Testis (tissue), 2 donors: ENCODE measurements at regions not wholly inside any gene's neighbourhood (a gene's known extent, or its start where the extent isn't known, plus 50 kb on each side); places are given as distances from the start of the nearest gene placed in this dataset.
A peak's percentile ranks its signal among the peaks of the same experiment; 100 is the strongest.

ENCODE experiments used
- DNase-seq: peaks from one replicate; pipeline ENCODE4 v3.0.0-alpha.2; 2019
- H3K27ac ChIP-seq, 2 donors: fragments of 200-600 bp; sonication (generic); one replicate each; pipeline ENCODE4 v1.5.1; 2019
- H3K27me3 ChIP-seq: fragments of 200-600 bp; sonication (generic); one replicate; pipeline ENCODE4 v1.5.1; 2019
- H3K36me3 ChIP-seq: fragments of 200-600 bp; sonication (generic); one replicate; pipeline ENCODE4 v1.5.1; 2017; ENCODE audit warnings: low read depth; ENCODE audit errors: missing control alignments
- H3K4me1 ChIP-seq: fragments of 200-600 bp; sonication (generic); one replicate; pipeline ENCODE4 v1.5.1; 2019
- H3K4me3 ChIP-seq, 2 donors: fragments of 200-600 bp; sonication (generic); one replicate each; pipeline ENCODE4 v1.5.1; 2017 to 2019
- H3K9me3 ChIP-seq: fragments of 200-600 bp; sonication (generic); one replicate; pipeline ENCODE4 v1.5.1; 2017
- CTCF ChIP-seq, 3 experiments: fragments of 450-650 bp in 2 of 3; fragments of 200-600 bp in 1 of 3; sonication (generic) in 1 of 3; IDR thresholded peaks; one replicate each; pipeline ENCODE4 v1.5.1; 2016 to 2019; ENCODE audit warnings: antibody characterized with exemption in 3 of 3, mild to moderate bottlenecking in 2 of 3, moderate library complexity in 1 of 3
- POLR2A ChIP-seq: fragments of 450-650 bp; IDR thresholded peaks from one replicate; pipeline ENCODE4 v1.6.1; 2017; ENCODE audit warnings: antibody characterized with exemption, mild to moderate bottlenecking, moderate library complexity
- WGBS, 2 donors: methylation state at CpG; one replicate each; pipeline ENCODE4 v1.1.5; 2018; 5-methylcytosine and 5-hydroxymethylcytosine counted together
- intact Hi-C: fragments of 100-400 bp; cut with DNase I; formaldehyde crosslinking; loops from one replicate; pipeline ENCODE4 v1.15.1; 2023; ENCODE audit warnings: low total_unique reads

- no peak overlapping the region for H3K4me3 ChIP-seq
- TF ChIP-seq CTCF (IDR thresholded peaks at IDR 0.05) (no peak), POLR2A (no peak)
- no peak for DNase-seq
- H3K9me3 ChIP-seq = no peaks in the 10 kb centered on the region
- H3K36me3 ChIP-seq = no peaks in the 10 kb centered on the region
- WGBS, 2 donors = 85 to 100% methylated on average over 1 of the region's 1 CpG
- H3K4me1 ChIP-seq = no peaks in the 10 kb centered on the region
- no peaks in the 10 kb centered on the region for H3K27me3 ChIP-seq
- intact Hi-C loops = no loop called here
- no peak overlapping the region for H3K27ac ChIP-seq
Measured at GRCh38 chrX:112967341-112967740, 126.7 kb upstream of the AMOT start.

GRCh38 chrX:112961981-112962380, 121.3 kb upstream of the AMOT start:
- H3K4me1 ChIP-seq = no peaks in the 10 kb centered on the region
- H3K36me3 ChIP-seq = no peaks in the 10 kb centered on the region
- no peak overlapping the region for H3K4me3 ChIP-seq
- intact Hi-C loops = no loop called here
- no peaks in the 10 kb centered on the region for H3K27me3 ChIP-seq
- no peaks in the 10 kb centered on the region for H3K9me3 ChIP-seq
- H3K27ac ChIP-seq = no peak overlapping the region
- DNase-seq = peak; percentile 37
- TF ChIP-seq CTCF (IDR thresholded peaks at IDR 0.05) = no peak
- TF ChIP-seq POLR2A = no peak

- H3K4me1 ChIP-seq = no peaks in the 10 kb centered on the region
- 60 to 67% methylated on average over 2 of the region's 2 CpGs for WGBS, 2 donors
- intact Hi-C loops = no loop called here
- no peaks in the 10 kb centered on the region for H3K27me3 ChIP-seq
- no peak overlapping the region for H3K4me3 ChIP-seq
- TF ChIP-seq CTCF (IDR thresholded peaks at IDR 0.05) (no peak), POLR2A (no peak)
- no peak overlapping the region for H3K27ac ChIP-seq
- H3K9me3 ChIP-seq = no peaks in the 10 kb centered on the region
- no peaks in the 10 kb centered on the region for H3K36me3 ChIP-seq
- no peak for DNase-seq
Measured at GRCh38 chrX:112947981-112948615, 107.5 kb upstream of the AMOT start.

- intact Hi-C loops = no loop called here
- no peak overlapping the region for H3K27ac ChIP-seq
- H3K9me3 ChIP-seq = no peaks in the 10 kb centered on the region
- H3K27me3 ChIP-seq = no peaks in the 10 kb centered on the region
- WGBS, 2 donors = 88 to 100% methylated on average over 1 of the region's 1 CpG
- H3K4me1 ChIP-seq = no peaks in the 10 kb centered on the region
- no peaks in the 10 kb centered on the region for H3K36me3 ChIP-seq
- H3K4me3 ChIP-seq = no peak overlapping the region
- TF ChIP-seq POLR2A (no peak), CTCF (IDR thresholded peaks at IDR 0.05) (no peak)
- DNase-seq = no peak
Measured at GRCh38 chrX:112946227-112946626, 105.6 kb upstream of the AMOT start.

- Histone ChIP-seq H3K4me1 (no peaks in the 10 kb centered on the region), H3K27ac (no peak overlapping the region), H3K4me3 (no peak overlapping the region), H3K27me3 (no peaks in the 10 kb centered on the region), H3K9me3 (no peaks in the 10 kb centered on the region), H3K36me3 (no peaks in the 10 kb centered on the region)
- TF ChIP-seq CTCF (IDR thresholded peaks at IDR 0.05) (no peak), POLR2A (no peak)
- DNase-seq = no peak
- intact Hi-C loops = no loop called here
- WGBS, 2 donors = 81 to 85% methylated on average over 6 of the region's 6 CpGs
Measured at GRCh38 chrX:112945826-112946225, 105.2 kb upstream of the AMOT start.
